GM18870 (cell line): ENCODE measurements at regions not wholly inside any gene's neighbourhood (a gene's known extent, or its start where the extent isn't known, plus 50 kb on each side); places are given as distances from the start of the nearest gene placed in this dataset.

Experiments
- ATAC-seq: cut with Tn5 transposase; IDR thresholded peaks from one replicate; pipeline ENCODE4 v1.9.1; 2021; ENCODE audit warnings: moderate library complexity; ENCODE audit not compliant: unreplicated experiment

DNA sequence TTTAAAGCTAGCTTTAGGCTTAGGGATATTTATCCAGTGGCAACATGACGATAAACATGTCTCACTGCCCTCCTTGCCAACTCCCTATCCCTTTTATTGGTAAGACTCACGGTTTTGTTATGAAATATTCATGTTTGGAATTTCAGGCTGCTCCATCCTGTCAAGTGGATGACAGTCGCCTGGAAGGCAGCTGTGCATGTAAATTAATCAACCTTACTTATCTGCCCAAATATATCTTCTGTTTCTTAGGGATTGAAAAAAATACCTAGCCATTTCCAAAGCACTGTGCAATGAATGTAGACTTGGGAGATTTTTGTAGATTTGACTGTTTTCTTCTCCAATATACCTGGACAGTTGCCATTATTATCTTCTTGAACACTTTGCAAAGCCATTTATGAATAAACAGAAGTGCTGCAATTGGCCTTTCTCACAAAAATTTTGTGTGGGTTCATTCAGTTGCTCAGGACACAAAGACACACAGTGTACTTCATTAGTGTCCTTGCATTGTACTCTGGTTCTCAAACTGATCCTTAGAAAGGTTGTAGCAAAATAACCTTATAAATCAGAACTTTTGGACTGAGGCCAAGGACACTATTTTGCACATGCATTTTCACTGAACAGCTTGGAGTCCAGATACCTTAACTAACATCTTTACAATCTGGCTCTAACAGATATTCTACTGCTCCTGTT lies 889.4 kb upstream of the SEMA6A start:
- ATAC-seq = no peak

DNA sequence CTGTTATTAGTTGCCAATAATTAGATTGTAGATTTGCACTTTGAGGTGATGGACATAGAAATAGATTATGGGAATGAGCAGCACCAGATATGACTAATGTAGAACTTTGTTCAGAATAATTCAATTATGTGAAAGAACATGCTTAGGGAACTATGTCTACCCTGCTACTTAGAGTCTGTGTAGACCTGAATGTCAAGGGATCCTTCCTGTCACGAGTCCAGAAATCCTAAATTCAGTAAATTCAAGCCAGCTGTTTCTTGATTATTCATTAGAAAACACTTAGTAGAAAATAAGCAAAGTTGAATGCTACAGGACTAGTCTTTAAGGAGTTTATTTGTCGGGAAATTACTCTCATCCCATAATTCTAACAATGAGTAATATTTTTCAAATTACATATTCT lies 887.3 kb upstream of the SEMA6A start:
- no peak for ATAC-seq

DNA sequence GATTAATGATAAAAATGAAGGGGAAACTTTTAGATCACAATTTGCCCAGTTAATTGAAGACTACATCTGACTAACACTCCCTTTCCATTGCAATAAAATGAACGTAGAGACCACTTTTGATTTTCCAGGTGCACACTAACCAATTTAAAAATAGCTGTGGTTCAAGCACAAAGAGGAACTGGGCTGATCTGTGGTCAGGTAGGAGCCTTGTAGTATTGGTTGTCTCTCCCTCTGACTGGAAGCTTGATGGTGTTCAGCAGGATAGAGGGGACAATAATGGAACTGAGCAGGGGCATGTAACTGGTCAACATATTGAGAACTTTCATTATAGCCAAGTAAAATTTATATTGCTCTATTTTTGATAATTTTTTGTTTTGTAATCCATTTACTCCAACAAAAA lies 886.8 kb upstream of the SEMA6A start:
- peak; percentile 86 for ATAC-seq

DNA sequence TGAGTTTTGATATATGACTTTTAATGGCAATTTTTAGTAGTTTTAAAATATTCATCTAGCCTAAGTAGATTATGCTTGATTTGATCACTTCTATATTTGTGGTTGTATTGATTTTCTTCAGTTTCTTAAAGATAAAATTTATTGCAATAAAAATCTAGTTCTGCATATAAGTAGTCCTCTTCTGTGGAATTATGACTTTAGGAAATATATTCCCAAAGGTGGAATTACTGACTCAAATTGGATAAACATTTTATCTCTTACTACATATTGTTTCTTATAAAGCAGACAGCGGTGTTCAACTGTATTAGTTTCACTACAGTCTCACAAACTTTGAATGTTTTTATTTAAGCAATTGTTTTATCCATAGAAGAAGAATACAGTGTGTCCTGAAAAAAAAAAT lies 883.0 kb upstream of the SEMA6A start:
- ATAC-seq = no peak

DNA sequence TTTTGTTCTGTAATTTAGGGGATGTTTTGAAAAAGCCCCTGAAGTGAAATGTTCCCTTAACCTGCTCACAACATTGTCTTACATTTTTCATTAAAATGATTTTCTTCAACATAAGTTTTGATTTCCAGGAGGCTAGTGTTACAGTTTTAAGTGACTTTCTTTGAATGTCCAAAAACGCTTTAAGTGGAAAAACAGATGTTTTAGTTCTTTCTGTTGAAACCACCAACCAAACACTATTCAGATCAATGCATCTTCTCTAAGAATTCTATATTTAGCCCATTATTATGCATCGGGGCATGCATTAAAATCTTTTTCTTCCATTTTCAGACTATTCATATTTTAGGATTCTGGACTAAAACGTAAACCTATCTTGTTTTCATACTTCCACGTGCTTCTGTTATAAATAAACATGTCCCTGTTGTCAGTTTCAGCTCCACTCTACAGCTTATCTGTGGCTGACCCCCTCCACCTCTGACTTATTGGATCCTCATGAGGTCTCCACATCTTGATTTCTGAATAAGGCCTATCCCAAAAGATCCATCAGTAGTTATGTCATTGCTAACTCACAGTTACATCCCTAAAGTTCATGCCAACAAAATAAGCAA lies 882.3 kb upstream of the SEMA6A start:
- no peak for ATAC-seq

DNA sequence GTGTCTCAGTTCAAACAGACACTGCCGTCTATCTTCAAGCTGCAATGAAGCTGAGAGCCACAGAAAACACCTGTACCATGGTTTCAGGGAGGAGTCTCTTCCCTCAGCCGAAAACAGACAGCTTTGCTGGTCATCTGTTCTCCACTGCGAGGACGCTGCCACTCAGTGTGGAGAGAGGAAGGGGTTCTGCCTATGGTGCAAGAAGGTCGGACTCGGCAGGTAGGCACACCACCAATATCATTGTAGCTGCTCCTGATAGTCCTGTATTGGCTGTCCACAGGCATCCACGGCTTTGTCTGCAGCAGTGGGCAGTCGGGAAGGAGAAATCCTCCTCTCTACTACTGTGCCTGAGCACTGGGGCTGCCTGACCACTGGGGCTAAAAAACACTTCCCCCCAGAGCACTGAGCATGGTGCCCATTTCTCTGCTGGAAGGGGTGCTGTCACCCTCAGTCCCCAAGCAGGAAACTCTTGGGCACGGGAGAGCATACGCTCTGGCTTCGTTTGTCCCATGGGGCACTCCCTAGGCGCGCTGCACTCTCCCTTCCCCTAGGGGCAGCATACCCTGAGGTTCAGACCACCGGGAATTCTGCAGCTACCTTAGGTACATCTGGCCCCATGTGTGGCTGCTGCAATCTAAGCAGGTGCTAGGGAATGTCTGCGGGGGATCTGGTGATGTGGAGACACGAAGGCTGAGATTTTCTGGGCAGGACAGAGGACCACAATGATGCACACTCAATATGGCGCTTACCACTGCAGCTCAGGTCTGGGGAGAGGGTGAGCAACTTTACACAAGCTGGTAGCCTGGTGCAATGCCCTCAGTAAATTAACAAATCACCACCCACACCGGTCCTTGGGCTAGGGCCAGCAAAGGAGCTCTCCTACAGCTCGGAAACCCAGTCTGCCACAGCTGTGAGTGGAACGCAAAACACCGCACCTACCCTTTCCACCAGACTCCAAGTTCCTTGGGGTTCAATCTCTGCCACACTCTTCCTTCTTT lies 880.9 kb upstream of the SEMA6A start:
- ATAC-seq = peak; percentile 23

DNA sequence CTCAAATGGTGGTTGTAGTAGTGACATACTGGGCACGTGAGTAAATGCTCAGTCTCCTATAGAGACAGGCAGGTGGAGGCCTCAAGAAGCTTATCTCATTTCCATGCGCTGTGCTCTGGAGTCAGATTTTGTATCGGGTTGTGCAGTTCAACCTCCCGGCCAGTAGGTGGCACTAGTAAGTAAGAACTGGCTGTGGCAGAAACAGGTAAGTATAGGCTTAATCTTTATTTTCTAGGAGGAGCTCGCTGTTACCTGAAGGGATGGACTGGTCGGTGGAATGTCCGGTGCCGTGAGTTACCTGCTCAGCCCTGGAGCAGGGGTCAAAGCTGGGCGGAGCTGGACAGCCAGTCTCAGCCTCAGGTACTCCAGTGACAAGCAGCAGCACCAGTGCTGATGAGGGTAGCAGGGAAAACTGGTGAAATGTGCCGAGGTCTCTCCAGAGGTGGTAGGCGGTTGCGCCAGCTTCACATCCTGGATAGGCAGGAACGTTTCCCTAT lies 880.1 kb upstream of the SEMA6A start:
- peak; percentile 94 for ATAC-seq

DNA sequence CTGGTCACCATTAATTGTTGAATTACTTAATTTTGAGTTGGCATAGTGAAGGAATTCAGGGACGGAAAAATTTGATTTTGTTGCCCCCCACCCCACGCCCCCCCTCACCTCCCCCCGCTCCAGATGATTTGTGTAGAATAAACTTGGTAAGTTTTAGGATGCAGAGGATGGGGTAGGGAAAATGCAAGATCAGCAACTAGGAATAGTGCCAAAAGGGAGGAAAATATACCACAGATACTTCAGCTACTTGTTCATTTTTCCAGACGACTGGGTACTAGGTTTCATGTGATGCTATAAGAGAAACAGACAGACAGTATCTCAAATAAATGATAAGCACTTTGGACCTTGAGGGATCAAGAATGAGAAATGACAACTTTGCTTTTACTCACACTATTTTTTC lies 862.2 kb upstream of the SEMA6A start:
- ATAC-seq = no peak

DNA sequence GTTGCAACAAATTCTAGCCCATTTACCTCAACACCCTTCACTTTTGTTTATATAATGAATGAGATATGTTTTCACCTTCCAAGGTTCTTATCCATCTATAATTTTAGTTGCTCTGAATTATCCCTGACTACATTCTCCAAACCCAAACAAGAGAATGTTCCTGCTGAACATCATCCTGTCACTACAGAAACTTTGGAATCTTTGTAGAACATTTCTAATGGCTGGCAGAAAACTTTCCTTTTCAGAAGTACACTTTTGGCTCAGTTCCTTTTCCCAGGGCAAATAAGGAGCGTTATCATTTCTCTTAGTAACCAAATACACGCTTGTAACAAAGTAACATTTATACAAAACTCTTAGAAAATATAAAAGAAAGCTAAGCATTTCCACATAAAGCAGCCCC lies 860.6 kb upstream of the SEMA6A start:
- ATAC-seq = no peak

DNA sequence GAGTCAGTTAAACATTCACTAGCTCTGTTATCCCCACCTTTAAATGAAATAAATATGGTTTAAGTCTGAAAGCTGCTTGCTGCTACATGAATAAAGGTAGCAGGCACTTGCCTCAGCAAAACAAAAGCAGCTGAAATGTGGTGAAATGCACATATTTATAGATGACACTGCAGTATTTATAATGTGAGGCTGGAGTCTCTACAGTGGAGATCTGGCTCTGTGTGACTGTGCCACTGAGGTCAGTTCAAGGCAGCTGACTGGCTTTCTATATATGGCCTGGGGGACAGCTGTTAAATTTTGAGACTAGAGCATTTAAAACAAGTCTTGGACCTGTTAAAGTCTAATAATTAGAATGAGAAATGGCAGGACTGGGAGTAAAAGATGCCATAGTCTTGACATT lies 859.6 kb upstream of the SEMA6A start:
- ATAC-seq = no peak

DNA sequence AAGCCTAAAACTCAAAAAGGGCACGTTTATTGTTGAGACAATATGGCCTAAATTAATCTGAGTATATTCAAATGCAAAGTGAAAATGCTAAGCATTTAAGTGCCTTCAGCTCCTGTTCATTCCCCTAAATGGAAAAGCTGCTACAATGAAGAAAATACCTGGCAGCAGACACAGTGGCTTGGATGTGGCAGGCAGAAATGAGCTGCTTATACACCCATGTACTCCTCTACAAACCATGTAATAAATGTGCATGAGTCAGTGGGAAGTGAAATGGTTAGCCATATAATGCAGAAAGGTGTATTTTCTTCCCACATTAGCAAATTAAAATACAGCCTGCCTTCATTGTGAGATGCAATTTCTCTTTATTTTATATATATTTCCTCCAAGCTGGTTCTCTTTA lies 859.2 kb upstream of the SEMA6A start:
- no peak for ATAC-seq

DNA sequence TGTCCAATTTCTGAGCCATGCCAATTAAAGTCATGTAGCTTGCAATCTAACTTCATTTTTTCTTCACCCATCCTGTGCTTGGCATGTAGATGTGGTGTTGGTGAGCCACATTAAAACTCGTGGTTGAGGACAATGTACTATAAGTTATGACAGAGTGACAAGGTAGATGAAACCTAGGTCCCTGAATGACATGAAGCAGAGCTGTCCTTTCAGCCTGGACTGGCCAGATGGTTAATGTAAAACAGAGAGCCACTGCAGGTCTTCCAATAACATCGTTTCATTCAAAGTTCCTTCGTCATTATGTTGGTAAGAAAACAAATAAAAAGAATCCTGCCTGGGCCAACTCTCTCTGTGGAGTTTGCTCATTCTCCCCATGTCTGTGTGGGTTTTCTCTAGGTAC lies 856.5 kb upstream of the SEMA6A start:
- ATAC-seq = no peak

DNA sequence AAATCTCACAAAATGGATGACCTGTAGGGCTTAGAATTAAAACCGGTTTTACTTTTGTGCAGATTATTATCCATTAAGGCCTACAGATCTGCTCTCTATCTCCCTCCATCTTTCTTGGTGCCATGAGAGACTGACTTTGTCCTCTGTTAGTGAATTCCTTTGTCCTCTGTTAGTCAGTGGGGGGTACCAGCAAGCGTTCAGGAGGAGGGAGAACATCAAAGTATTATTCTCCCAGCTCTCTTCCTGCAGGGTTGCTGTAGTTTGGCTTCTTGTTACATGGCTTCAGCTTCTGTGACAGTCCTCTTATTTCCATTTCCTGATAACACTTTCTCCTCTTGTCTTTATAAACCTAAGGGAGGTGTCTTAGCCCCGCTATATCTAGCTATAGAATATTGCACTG lies 850.5 kb upstream of the SEMA6A start:
- ATAC-seq = no peak

DNA sequence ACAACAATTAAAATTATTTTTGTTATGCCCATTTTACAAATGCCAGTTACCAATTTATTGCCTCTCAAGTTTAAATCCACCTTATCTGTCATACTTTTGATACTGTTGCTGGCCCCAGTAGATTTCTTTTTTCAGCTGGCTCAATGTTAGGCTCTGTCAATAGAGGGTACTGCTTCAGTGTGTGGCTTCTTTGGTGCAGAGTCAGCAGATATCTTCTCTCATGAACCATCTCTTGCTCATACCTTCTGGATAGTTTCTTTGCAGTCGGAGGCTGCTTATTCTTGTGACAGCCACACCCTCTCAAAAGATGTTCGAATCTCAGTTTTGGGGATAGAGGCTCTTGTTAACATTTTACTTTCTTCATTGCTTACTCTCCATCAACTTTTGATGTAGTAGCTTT lies 849.9 kb upstream of the SEMA6A start:
- no peak for ATAC-seq

DNA sequence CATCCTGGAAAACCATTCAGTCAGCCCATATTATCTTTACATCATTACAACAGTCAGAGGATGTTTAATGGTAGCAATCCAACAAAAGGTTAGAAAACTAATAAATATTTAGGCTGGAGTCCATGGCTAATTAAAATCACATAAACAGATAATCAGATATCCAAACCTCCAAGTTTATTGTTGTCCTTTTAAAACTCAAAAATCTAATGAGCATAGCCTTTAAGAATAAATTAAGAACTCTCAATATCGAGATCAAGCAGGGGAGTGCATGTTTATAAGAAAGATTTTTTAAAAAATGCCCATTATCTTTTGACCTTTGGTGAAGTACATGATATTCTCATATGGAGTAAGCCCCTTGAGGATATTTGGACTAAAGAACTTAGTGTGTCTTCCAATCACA lies 842.9 kb upstream of the SEMA6A start:
- no peak for ATAC-seq

DNA sequence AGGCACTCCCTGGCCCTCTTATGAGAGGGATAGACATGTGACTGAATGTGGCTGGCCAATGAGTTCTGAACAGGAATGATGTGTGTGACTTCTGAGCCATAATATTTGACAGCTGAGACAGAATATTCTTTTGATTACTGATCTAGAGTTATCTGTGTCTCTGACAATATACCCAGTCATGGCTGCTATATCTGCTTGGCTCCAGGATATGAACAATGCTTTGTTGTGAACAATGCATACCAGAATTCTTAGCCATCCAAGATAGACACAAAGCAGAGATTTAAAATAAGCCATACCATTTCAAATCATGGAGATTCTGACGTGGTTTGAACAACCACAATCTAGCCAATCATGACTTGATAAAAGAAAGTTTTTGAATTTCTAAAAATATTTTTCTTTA lies 840.3 kb upstream of the SEMA6A start:
- no peak for ATAC-seq

DNA sequence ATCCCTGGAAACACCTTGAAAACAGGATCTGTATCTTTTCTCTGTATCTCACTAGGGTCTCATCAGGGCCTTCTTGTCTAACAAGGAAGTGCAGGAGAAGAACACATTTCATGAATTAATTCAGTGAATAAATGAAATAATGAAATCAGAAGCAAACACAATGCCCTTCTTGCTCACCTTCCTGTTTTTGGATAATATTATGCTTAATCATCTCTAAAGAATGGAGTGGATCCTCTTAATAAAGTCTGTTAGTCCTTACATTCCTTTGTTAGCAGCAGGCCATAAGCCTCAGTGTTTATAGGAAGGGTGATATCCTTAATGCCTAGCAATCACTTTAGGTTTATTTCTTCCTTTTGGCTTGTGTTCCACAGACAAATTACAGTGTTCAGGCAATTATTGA lies 837.1 kb upstream of the SEMA6A start:
- ATAC-seq = no peak

DNA sequence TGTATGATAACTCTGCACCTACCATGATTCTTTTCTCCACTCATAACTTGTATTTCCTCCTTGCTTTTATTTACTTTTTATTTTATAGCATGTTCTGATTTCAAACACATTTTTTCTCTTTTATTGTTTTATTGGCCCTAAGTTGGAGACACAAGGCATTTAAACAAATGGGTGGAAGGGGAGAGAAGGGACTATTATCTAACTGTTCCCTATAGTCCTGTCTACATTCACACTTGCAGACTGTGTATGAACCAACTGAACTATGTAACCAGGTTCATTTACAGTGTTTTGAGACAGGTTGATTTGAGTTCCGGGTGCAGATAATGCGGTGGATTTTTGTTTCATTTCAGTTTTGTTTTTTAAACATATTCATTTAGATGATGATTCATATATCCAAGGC lies 830.6 kb upstream of the SEMA6A start:
- ATAC-seq = no peak

DNA sequence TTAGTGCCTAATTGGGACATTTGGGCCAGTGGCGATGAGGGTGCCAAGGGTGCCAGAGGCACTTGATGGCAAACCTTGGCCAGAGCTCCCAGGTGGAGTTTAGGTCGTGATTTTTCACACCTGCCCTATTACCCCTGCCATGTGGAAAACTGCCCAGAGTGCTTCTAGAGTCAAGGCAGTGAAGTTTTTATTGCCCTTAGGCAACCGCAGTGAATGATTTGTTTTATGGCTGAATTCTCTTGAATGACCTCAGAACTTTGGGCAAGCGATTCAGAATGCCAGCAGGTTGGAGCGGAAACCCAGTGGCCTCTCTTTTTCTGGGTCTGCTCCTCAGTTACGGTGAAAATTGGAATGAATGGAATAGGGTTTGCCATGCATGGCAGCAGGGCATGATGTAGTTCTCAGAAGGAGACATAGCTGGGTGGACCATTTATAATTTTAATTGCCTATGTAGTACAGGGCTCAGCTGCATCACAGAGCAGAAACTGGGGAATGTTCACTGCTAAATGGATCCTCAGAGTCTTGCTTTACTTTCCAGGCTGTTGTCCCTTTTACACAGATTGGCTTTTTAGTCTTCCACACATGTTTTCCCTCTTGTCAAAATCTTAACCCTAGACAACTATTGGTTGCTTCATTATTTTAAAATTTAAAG lies 820.0 kb upstream of the SEMA6A start:
- ATAC-seq = no peak

DNA sequence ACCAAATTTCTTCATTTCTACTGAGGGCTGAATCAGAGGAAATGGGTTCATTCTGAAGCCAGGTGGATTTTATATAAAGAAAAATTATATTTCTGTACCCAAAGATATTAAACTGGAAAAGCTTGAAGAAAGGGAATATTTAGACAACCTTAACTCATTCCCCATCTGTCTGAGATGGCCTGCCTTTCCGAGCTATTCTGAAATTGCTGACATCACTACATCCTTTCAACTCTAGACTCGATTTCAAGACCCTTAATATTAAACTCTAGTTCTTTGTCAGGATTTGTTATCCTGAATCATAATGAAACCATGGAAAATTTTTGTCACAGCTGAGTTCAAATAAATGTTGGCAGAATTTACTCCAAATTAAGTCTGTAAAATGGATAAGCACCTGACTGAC lies 818.5 kb upstream of the SEMA6A start:
- ATAC-seq = no peak

DNA sequence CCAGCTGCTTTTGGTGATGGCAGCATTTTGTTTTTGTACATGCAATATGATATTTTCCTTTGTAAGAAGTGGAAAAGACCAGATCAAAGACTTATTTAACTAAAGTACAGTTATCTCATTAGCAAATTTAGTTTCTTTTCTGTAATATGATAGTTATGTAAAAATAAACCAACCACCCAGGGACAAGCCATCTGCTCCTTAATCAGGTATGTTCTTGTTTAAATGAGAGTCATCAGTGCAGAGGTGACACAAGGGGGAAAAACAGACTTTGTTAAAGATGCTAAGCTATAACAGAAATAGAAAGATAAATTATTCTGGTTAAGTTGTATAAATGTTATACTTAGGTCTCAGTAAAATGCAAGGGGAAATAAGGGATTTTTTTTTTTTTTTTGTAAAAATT lies 805.7 kb upstream of the SEMA6A start:
- no peak for ATAC-seq
